ENCODE measurements at regions not wholly inside any gene's neighbourhood (a gene's known extent, or its start where the extent isn't known, plus 50 kb on each side); places are given as distances from the start of the nearest gene placed in this dataset.
"Not testable (repeated sequence)": the region's sequence is repeated elsewhere in the genome, so short reads cannot be mapped to it uniquely, and the experiment has no call there.

- no peak overlapping the region for H3K4me3 ChIP-seq
- H3K9ac ChIP-seq (ENCODE audit: low read depth in 2 of 2, low read length in 2 of 2): no peak overlapping the region
- no peaks in the 10 kb centered on the region for H3K36me3 ChIP-seq
- intact Hi-C loops (cut with DNase I): no loop called here
- H3K9me3 ChIP-seq: no peaks in the 10 kb centered on the region
- no peak for DNase-seq
- no peaks in the 10 kb centered on the region for H3K27me3 ChIP-seq
- H3K27ac ChIP-seq: no peak overlapping the region
- H3K4me1 ChIP-seq: no peaks in the 10 kb centered on the region
- TF ChIP-seq CTCF (IDR thresholded peaks at IDR 0.05): no peak
Observed at GRCh38 chr19:28539759-28540158, 673.2 kb downstream of the UQCRFS1 start.

GRCh38 chr19:28538579-28538978, 674.4 kb downstream of the UQCRFS1 start:
- H3K36me3 ChIP-seq; H3K4me3 ChIP-seq; H3K4me1 ChIP-seq; intact Hi-C loops (cut with DNase I); DNase-seq; H3K27me3 ChIP-seq; H3K27ac ChIP-seq; H3K9ac ChIP-seq (ENCODE audit: low read depth in 2 of 2, low read length in 2 of 2); H3K9me3 ChIP-seq: not testable (repeated sequence)

- no peak for DNase-seq
- no peaks in the 10 kb centered on the region for H3K36me3 ChIP-seq
- H3K27ac ChIP-seq: no peak overlapping the region
- H3K4me1 ChIP-seq: no peaks in the 10 kb centered on the region
- intact Hi-C loops (cut with DNase I): no loop called here
- H3K9ac ChIP-seq (ENCODE audit: low read depth in 2 of 2, low read length in 2 of 2): no peak overlapping the region
- no peaks in the 10 kb centered on the region for H3K27me3 ChIP-seq
- no peak overlapping the region for H3K4me3 ChIP-seq
- no peak for TF ChIP-seq CTCF (IDR thresholded peaks at IDR 0.05)
- H3K9me3 ChIP-seq: no peaks in the 10 kb centered on the region
Observed at GRCh38 chr19:28537896-28538295, 675.1 kb downstream of the UQCRFS1 start.

- Histone ChIP-seq H3K27ac (no peak overlapping the region), H3K4me1 (no peaks in the 10 kb centered on the region), H3K4me3 (no peak overlapping the region), H3K9ac (ENCODE audit: low read depth in 2 of 2, low read length in 2 of 2) (no peak overlapping the region), H3K27me3 (no peaks in the 10 kb centered on the region), H3K9me3 (no peaks in the 10 kb centered on the region), H3K36me3 (no peaks in the 10 kb centered on the region)
- DNase-seq: no peak
- TF ChIP-seq CTCF (IDR thresholded peaks at IDR 0.05): no peak
- intact Hi-C loops (cut with DNase I): no loop called here
Observed at GRCh38 chr19:28537079-28537478, 675.9 kb downstream of the UQCRFS1 start.

- Histone ChIP-seq H3K27ac (no peak overlapping the region), H3K4me1 (no peaks in the 10 kb centered on the region), H3K9me3 (no peaks in the 10 kb centered on the region), H3K9ac (ENCODE audit: low read depth in 2 of 2, low read length in 2 of 2) (no peak overlapping the region), H3K27me3 (no peaks in the 10 kb centered on the region), H3K36me3 (no peaks in the 10 kb centered on the region), H3K4me3 (no peak overlapping the region)
- intact Hi-C loops (cut with DNase I): no loop called here
- no peak for DNase-seq
- no peak for TF ChIP-seq CTCF (IDR thresholded peaks at IDR 0.05)
Observed at GRCh38 chr19:28535352-28535775, 677.6 kb downstream of the UQCRFS1 start.

GRCh38 chr19:28534766-28535351, 678.1 kb downstream of the UQCRFS1 start:
- TF ChIP-seq CTCF (IDR thresholded peaks at IDR 0.05): no peak
- DNase-seq: no peak
- H3K27me3 ChIP-seq: no peaks in the 10 kb centered on the region
- H3K9me3 ChIP-seq: no peaks in the 10 kb centered on the region
- intact Hi-C loops (cut with DNase I): no loop called here
- H3K4me3 ChIP-seq: no peak overlapping the region
- no peak overlapping the region for H3K27ac ChIP-seq
- no peaks in the 10 kb centered on the region for H3K36me3 ChIP-seq
- H3K4me1 ChIP-seq: no peaks in the 10 kb centered on the region
- no peak overlapping the region for H3K9ac ChIP-seq (ENCODE audit: low read depth in 2 of 2, low read length in 2 of 2)
